Activated CD4-positive, alpha-beta T cell treated with anti-CD3 and anti-CD28 coated beads for 4 hours (primary cell): ENCODE measurements at regions not wholly inside any gene's neighbourhood (a gene's known extent, or its start where the extent isn't known, plus 50 kb on each side); places are given as distances from the start of the nearest gene placed in this dataset.

Source experiments
- DNase-seq, 2 donors: peaks; one replicate each; pipeline ENCODE4 v3.0.0-alpha.2; 2020

DNA sequence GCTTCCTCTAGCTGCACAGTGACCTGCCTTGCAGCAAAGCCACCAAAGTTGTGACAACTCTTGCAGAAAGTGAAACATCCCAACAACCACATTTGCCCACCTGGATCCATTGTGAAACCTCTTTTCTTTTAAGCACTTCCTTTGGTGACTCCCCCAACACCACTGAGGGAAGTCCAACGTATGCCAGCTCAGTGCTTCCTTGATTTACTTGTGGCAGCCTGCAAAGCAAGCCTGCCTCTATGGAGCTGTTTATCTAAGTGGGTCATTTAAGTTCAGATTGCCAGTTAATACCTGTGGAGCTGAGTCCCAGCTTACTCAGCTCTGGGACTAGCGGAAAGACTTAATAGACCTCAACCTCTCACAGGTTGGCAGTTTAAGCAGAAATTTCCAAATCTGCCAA, 230.8 kb upstream of the GHITM start:
- DNase-seq = no peak

DNA sequence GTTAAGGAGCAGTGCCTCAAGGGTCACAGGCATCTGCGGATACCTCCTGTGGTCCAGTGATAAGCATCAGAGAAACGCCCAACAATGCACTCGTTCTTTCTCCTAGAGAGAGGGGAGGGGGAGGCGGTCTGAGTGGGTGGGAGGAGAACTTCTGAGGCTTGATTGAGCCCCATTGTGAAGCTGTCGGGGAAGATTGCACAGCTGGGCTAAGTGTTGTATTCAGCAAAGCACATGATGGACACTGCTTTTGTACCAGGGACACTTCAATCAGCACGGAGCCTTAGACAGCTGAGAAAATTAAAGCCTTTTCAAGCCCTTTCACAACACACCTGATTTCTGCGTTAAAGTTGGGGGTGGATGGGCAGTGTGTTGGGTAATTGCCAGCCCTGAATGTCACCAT, 230.3 kb upstream of the GHITM start:
- no peak for DNase-seq

DNA sequence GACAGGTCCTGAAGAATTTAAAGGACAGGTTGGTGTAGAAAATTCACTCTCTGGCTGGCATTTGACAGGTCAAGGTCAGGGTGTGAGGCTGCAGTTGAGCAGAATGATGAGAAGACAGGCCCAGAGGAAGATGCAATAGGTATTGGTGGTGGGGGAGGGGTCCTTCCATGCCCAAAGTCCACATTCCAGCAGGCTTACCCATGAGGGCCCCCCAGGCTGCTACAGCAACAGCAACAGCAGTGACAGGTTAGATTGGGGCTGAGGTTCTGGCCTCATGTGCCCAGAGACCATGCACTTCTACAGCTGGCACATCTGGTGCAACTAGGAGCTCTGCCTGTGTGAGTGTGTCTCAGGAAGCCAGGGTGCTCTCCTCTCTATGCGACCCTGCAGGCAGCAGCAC, 223.5 kb upstream of the GHITM start:
- no peak for DNase-seq

DNA sequence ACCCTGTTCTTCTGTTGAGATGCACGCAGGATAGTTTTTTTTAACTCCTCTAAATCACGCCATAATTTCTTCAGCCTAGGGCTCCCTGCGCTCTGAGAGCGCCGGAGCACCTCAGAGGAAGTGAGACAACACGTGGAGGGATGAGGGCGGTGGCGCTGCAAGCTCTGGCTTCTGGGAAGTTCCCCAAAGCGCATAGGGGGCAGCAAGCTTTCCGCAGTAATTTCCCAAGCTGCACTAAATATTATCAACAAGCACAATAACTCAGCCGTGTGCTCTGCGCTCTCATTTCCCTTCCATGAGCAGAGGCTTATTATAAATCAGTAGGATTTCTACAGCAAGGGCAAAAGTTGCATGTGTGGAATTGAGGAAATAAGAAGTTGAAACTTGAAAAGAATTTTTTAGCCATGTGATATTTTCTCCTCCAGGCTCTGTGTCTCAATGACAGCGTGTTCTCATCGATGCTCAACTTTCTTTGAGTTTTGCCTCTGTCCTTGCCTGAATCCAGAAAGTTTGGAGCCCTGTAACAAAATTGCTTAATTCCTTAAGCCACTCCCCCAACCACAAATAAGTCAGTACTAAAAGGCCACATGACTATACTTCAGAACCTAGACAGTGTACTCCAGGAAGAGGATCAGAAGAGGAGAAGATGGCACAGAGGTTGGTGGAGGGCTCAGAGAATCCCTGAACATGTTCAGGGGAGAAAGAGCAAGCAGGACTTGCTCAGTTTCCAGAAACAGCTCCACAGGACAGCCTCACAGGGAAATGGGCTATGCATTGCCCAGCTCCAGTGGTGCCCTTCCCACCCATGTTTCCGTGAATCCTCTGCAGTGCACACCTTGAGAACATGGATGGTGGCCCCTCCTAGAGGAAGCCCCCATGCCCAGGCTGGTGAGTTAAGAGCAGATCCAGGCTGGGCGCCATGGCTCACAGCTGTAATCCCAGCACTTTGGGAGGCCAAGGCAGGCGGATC, 221.5 kb upstream of the GHITM start:
- DNase-seq = no peak

DNA sequence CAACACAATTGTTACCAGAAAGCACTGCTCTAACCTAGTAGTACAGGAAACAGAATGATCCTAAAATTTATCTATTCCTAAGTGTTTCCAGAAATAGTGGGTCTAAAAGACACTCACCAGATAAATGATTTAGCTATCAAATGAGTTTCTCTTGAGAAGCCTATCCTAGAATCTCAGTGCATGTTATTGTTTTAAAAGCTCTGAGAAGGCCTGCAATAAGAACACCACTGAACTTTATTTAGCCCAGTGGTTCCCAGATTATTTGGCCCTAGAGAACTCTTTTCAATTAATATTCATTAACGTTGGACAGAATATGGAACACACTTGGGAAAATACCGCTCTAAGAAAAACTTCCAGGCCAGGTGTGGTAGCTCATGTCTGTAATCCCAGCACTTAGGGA, 220.1 kb upstream of the GHITM start:
- no peak for DNase-seq

DNA sequence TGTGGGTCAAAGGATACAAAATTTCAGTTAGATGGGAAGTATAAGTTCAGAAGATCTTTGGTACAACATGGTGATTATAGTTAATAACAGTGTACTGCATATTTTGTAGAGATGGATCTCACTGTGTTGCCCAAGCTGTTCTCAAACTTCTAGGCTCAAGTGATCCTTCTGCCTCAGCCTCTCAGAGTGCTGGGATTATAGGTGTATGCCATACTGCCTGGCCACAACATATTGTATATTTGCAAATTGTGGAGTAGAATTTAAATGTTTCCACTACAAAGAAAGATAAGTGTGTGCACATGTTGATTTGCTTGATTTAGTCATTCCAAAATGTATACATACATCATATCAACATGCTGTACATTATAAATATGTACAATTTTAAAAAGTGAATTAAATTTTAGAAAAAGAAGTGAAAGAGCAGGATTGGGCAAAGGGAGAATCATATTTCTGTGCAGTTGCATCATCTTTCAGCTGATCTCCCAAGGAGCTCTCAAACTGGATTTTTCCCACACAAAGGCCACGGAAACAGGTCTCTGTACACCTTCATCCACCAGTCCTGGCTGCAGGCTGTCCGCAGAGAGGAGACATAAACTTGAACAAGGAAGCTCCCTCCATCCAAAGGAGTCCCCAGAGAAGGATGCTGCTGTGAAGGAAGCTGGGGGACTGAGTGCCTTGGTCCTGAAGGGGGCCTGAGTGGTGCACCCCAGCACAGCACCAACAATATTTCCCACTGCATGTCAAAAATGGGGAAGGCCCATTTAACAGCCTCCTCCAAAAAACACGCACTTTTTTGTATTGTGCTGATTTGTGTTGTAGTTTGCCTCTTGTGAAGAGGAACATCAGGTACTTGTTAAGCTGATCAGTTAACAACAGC, 217.1 kb upstream of the GHITM start:
- DNase-seq = no peak

DNA sequence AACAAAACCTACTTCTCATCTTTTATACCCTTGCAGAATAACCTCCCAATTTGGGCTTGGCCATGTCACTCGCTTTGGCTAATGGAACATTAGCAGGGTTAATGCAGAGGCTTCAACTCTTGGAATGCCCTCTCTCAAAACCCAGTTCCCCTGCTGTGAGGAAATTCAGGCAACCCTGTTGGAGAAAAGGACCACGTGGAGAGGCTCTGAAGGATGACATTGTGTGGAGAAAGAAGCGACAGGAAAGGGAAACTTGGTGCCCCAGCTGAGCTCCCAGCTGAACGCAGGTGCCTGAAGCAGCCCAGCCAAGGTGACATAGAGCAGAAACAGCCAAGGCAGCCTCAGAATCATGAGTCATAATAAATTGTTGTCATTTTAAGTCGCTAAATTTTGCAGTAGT, 214.2 kb upstream of the GHITM start:
- no peak for DNase-seq

DNA sequence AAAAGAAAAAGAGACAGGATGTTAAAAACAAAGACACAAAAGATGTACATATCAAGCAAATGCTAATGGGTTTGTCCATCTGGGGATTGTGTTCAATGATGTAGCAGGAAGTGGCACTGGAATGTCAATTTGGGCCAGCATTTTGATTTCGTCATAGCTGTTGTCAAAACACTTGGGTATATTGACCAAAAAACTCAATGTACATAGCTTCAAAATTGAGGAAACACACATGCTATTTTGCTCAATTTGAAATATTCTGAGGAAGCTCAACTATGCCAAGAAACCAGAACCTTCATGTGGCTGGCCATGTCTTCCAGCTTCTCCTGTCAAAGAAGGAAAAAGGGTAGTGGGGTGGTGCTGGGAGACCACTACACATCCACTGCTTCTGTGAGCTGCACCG, 212.7 kb upstream of the GHITM start:
- no peak for DNase-seq

DNA sequence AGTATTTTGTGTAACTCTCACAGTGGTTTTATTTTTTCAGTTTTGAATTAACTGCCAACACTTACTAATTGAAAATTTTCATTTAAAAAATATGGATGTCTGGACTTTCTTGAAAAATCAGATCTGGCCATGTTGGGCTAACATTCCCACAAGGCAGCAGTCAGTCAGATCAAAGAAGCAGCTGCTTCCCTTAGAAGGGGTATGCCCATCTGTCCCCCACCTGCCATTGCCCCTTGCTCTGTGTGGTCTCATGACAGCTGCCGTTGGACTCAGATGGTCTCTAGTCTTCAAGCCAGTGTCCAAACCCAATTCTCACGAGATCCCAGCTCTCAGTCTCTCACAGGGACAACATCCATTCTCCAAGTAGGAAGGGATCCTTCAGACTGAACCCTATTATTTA, 212.1 kb upstream of the GHITM start:
- no peak for DNase-seq

DNA sequence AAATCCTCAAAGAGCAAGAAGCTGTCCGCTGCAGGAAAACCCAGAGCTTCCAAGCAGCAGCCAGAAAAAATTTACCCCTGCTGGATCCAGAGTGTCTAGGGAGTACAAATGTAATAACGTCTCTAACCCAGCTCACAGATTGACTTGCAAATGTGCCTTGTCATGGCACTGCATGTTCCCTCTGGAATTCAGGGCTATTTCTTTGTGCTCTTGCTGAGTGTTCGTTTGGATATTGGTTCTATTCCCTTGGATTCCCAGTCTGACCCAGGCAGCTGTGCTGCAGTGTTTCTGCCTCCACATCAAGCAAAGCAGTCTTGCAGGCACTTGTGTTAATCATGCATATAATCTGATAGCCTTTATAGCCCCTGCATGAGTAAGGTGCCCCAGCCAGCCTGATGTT, 209.9 kb upstream of the GHITM start:
- DNase-seq = no peak

DNA sequence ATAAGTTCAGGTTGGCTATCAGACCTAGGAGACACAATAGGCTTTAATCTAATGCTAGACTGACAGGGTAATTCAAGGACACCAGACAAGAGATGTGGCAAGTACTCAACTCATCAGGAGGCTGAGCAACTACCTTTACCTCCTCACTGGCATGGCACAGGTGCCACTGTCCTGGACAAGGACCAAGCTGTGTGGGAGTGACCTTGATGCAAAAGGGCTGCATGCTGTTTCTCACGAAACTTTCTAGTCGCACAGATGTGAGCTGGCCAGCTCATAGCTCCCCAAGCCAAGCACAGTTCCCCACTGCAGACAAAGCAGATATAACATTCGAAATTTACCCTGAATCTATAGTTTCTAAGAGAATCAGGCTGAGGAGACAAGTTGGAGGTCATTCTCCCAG, 207.6 kb upstream of the GHITM start:
- no peak for DNase-seq

DNA sequence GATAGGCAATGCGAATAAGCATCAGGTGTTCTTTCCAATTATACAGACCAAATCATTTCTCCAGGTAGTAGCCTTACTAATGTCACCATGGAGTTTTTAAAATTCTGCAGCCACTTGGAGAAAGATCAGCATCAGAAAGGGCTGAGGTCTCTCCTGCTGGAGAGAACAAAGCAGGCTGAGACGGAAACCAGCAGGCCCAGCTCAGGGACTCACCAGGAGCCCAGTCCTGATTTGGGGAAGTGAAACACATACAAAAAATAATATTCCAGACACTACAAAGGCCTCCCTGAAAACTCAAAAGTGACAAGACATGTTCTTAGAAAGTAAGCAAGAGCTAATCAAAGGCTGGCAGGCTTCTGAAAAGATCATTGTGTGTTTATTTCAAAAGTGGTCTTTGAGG, 207.1 kb upstream of the GHITM start:
- DNase-seq = no peak

DNA sequence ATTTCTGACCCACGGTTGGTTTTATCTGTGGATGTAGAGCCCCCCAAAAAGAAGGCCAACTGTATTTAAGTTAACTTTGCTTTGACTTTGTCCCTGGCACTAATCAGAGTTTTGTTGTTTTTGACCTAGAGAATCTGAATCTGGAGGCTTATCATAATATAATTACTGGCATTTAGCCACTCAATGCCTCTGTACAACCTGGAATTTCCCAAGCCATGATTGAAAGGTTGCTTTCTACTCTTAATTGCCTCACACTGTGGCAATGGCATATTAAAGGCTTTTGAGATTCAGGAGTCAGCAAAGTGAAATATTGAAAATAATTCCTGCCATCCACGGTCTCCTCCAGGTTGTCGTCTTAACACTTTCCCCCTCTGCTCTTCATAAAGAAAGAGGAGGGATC, 205.2 kb upstream of the GHITM start:
- DNase-seq = no peak

DNA sequence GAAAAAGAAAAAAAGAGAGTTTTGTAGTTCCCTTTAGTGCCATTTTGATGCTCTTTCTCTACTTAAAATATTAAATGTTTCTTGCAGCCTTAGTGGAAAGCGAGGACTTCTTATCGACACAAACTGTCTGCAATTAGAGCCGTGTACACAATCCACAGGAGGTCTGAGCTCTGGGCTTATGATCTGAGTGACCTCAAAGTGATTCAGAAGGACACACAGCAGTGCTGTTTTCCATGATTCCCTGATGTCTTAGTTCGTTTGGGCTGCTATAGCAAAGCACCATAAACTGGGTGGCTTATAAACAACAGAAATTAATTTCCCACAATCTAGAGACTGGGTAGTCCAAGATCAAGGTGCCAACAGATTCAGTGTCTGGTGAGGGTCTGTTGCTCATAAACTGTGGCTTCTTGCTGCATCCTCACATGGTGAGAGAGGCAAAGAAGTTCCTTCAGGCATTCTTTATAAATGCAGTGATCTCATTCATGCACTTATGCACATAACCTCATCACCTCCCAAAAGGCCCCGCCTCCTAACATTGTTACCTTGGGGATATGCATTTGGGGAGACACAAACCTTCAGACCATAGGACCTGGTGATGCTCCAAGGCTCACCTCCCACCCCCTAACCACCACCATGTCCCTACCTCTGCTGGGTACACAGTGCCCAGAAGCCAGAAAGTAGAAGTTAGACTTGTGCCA, 204.5 kb upstream of the GHITM start:
- no peak for DNase-seq

DNA sequence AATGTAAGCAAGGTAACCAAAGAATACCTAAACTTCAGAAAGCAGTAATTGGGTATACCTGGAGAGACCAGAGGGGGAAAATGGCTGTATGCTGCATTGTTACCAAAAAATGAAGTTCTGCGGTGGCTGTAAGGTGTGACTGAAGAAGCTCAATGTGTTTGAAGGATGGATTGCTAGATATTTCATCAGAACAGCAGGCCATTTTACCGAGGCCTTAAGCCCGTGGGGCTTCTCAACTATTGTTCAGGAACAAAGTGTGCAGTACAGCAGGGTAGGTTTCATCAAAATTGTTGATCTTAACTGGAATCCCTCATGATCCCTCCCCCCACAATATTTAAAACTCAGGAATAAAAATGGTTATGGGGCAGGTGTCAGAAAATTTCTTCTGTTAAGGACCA, 204.0 kb upstream of the GHITM start:
- no peak for DNase-seq

DNA sequence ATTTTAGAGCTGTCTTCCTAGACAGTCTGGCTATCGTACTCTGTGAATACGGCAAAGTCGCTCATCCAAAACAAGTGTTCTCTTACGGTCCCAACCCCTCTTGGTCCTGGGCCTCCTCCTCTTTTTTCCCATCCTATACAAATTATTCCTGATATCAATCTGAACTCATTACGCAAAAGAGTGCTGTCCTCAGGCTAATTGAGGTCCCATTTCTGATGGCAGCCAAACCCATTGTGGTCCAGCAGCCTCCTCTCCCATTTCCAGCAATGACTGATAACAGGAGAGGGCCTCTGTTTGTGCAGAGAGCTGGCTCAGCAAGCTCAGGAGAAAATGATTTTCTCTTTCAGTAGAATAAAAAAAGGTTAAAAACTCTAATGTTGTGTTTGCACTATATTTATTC, 203.4 kb upstream of the GHITM start:
- no peak for DNase-seq

DNA sequence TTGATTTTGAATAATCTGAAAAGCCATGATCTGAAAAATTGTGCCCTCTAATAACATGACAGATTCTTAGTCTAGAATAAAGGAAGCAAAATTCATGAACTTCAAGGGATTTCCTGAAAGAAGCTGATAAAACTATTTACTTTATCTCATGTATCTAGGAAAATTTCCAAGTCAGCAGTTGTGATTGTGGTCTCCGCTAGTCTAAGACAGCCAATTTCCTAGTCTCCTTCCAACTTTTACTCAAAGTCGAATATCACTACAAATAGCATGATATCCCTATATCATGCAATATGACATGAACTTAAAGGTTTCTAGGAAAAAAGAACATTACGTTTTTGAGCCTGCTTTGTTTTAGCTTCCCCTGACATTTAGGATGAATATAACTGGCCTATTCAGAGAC, 202.1 kb upstream of the GHITM start:
- no peak for DNase-seq

DNA sequence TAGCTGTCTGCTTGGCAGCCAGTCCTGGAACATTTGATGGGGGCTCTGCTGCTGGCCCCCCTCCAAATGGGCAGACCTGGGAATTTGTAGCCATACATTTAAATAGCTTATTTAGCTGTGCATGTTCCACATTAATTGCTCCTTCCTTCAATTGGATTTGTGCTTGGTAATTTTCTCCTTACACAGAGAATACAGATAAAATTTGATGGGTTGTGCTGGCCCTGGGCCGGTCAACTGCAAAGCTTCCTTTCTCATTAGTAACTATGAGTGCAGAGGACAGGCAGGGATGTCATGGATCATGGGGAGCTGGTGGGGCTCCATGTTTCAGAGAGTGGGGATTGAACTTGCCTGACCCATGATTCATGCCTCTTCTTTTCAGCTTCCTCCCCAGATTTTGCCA, 201.5 kb upstream of the GHITM start:
- DNase-seq = no peak

DNA sequence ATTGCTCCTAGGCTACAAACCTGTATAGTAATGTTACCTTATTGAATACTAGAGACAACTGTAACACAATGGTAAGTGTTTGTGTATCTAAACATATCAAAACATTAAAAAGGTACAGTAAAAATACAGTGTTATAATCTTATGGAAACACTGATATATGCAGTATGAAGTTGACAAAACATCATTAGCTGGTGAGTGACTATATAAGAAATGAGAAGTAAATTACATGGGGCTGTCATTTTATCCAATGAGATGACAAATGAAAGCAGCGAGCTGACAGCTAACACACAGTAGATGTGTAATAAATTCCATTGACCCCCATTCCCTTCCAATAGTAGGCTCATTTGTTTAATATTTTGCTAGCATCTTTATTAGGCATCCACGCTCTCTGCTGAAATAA, 198.1 kb upstream of the GHITM start:
- no peak for DNase-seq

DNA sequence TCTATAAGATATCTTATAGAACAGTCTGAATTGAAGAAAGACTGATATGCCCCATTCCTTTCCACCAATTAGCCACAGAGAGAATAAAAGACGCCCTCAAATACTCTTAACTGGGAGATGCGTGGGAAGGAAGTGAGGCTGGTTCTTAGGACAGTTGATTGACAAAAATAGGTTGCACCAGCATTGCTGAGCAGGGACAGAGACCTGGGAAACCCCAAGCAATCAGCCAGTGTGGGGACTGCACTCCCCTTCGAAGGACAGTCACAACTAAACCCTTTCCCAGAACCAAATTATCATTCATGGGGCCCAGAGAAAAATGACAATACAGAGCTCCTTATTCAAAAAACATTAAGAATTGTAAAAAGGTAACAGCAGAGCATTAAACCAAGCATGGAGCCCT, 196.9 kb upstream of the GHITM start:
- no peak for DNase-seq

DNA sequence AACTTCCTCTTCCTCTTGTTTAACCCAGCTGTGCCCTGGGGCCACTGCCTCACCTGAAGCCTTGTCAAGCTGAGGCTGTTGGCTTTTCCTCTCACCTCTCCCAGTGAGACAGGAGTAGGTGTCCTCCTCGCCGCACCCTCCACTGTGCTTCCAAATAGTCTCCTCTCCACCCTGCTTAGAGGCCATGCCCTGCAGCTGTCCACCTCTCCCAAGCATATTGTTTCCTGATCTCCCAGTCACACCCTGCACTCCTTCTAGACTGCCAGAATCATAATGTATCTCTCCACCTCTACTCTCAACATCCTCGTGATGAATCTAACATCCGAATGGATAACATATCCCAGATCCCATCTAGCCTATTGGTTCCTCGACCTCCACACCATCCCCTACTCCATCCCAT, 196.3 kb upstream of the GHITM start:
- no peak for DNase-seq

DNA sequence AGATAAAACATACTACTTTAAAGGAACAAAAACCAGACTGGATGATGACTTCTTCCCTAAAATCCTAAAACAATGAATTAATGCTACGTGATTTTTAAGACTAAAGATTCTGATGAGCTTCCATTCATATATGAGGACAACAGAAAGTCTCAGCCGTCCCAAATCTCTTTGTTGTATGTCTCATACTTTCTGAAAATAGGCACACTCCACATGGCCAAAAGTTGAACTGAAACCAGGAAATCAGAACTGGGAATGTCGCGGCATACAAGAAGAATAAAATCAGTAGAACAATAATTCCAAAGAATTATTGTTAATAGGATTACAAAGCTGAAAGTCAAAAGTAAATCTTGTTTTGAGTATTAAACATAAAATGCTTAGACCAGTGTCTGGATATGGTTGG, 195.4 kb upstream of the GHITM start:
- no peak for DNase-seq

DNA sequence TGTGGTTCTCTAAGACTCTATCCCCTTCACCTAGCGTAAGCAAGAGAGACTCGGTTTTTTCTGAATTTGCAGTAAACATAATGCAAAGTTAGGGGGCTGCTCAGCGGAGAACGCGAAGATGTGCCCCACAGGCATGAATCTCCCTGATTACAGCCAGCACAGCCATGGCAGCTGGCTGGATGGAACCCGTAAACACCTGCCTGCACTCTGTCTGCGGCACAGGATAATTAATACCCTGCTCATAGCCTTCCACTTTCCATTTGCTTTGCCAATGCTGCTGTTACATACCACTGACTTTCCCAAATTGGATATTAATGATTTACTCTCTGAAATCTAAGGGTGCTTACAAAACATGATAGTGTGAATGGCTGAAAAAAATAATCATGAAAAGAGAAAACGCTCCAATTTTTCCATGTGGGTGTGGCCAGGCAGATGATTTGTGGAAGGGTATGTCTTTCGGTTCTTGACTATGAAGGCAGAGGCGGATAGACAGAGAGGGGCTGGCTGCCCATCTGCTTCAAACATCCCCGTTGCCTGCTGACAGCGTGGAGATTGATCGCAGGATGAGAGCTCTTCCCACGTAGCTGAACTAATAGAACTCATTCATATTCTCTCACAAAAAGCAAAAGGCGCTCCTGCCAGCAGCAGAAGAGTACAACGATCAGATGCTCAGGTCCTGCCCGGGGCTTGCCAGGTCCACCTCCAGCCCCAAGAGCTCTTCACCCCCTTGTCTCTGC, 193.2 kb upstream of the GHITM start:
- DNase-seq = no peak
